NOMO-1 (cell line): ENCODE measurements at regions not wholly inside any gene's neighbourhood (a gene's known extent, or its start where the extent isn't known, plus 50 kb on each side); places are given as distances from the start of the nearest gene placed in this dataset.

Experiments used
- DNase-seq, 2 experiments: peaks; one replicate each; lab custom pipeline; 2025; ENCODE audit not compliant: unreplicated experiment in 2 of 2; lab: John Stamatoyannopoulos, UW

DNA sequence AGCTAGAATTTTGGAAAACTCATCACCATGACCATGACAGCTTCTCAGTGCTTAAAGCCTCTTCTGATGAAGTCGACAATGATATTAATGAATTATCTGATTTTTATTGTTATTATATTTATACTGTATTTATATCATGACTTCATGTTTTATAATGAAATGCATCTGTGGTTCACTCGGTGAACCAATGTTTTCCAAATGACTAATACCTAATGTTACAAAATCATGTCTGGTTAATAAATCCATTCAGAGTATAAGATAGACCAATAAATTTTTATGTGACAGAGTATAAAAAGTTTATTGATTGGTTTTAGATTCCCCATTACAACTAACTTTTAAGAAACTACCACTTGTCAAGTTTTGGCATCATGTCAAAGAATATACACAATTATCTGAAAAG is 416.5 kb downstream of the MLLT3 start:
- no peak for DNase-seq

DNA sequence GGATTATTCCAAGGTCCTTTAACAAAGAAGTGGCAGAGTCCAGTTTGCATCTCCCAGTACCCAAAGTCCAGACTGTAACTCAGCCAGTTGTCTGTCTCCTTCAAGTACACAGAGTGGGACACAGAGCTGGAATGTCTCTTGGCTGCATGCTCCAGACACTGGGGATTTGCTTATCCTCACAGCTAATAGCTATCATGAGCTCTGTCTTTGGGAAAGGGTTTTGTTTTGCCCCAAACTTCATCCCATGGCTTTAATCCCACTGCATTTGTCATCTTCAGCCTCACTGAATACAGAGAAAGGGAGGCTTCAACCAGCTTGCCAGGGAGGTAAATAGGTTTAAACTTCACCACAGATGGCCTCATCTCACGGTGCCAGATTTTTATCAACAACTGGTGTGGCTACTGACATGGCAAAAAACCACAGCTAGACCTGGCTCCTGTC is 412.2 kb upstream of the SLC24A2 start:
- DNase-seq, result no peak

DNA sequence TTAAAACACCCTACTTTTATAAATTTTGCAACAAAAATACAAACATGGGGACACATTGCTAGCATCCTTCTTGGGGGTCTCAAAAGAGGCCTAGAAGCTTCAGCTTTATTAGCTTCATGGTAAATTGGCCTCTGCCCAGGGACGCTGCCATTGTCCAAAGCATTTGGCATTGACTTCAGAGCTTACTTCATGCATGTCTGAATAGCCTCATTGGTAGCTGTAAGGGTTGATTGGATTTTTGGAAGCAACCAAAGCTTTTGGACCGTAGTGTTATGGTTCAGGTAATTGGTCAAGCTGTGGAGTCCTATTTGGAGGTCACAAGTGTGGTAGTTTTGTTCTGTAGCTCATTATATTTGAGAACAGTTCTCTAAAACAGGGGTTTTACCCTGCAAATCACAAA is 411.7 kb upstream of the SLC24A2 start:
- no peak for DNase-seq

DNA sequence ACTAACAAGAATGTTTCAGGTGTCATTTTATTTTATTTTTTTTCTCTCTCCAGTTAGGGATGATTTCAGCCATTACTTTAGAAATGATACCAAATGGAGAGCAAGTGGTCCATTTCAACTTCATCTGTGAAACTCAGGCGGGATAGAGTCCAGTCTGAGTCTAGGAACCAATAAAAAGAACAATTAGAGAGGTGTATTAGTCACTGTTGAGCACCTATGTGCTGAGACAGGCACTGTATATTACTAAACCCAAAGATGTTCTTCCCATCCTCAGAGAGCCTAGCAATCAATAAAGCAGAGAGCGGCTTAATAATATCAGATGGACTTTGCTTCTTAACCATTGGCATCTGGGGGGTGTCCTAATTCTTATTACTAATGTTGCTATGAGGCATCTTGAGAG is 410.3 kb upstream of the SLC24A2 start:
- no peak for DNase-seq

DNA sequence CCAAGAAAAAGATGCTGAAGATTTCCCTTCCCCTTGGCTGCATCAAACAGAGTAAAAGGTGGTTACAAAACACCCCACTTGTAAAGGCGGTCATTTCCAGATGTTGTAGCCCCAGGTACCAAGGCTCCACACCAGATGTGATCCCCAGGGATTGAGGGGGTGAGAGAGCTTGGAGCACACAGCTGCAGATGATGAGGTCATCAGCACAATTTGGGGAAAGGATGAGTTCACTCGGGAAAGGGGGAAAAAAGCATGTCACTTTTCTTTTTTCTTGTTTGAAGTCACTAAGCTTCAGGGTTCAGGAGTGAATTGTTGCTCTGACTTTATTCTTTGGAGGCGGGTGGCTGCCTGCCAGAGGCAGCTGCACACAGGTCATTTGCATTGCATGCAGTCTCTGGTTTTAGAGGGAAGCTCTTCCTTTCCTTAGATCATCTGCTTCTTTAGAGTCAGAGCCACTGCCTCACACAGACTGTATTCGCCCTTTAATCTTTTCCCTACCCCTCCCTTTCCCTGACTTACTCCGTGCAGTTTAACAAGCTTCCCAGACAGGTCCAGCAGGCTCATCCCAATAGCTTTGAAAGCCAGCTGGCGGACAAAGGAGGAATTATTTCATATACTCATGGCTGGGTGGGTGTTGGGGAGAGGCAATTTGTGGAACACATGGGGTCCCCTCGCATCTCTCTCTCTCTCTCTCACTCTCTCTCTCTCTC is 409.3 kb upstream of the SLC24A2 start:
- no peak for DNase-seq

DNA sequence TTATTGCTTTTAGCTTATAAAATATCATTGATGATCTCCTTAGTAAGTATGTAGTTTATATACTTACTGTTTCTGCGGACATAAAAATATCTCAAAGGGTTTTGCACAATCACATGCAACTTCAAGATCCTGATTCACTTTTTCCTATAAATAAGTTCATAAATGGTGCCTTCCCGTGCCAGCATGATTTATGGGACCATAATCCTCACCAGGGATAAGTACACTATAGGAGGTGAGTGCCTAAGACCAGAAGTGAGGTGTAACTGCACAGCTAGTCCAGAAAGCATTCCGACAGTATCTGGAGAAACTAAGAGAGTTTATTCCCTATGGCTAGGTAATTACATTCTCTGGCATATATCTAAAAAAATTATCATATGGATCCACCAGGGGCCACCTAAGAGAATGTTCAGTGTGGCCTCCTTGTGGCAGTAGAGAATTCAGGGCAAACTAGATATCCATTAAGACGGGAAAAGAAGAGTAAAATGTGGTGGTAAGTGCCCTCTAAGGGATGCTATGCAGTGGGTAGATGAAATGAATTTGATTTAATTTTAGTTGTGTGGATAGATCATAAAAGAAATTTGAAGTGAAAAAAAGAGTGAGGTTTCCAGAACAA is 402.5 kb upstream of the SLC24A2 start:
- DNase-seq, result no peak

DNA sequence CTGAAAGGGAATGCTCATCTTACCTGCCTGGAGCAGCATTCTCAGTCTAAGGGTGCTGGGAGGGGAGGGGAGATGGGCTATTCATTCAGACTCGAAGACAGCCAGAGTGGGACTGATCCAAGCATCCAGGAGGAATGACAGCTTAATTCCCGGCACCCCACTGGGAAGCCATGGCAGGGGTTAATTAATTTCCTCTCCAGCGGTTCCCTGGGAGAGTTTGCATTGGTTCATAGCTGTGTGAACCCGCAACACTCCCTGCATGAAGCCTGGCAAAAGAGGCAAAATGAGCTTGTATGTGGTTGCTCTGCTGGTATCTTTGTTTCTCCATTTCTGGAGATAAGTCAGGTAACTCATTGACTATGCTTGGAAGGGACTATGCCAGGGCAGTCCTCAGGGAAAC is 401.0 kb upstream of the SLC24A2 start:
- DNase-seq, result no peak

DNA sequence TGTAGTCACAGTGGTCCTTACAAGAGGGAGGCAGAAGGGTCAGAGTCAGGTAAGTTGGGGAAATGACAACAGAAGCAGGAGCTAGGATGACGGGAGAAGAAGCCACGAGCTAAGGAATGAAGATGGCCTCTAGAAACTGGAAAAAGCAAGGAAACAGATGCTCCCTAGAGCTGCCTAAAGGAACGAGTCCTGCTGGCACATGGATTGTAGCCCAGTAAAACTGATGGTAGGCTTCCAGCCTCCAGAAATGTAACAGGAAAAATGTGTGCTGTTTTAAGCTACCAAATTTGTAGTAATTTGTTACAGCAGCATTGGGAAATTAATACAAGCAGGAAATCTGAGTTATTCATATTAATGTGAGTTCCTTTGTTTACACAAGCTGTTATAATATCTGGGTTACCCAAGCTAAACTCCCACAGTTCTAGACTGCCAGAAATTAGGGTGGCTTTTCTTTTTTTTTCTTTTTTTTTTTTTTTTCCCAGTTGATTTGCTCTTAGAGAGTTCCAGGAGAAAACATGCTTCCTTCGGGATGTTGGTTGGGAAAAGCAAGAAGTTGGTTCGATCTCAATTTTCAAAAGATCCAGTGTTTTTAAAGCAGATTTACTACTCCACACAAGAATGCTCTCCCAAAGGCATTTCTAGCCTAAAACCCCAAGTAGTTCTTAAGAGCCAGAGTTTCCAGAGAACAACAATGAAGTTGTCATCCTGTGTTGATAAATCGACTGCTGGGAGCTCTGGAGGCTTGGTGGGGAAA is 400.0 kb upstream of the SLC24A2 start:
- DNase-seq, result no peak

DNA sequence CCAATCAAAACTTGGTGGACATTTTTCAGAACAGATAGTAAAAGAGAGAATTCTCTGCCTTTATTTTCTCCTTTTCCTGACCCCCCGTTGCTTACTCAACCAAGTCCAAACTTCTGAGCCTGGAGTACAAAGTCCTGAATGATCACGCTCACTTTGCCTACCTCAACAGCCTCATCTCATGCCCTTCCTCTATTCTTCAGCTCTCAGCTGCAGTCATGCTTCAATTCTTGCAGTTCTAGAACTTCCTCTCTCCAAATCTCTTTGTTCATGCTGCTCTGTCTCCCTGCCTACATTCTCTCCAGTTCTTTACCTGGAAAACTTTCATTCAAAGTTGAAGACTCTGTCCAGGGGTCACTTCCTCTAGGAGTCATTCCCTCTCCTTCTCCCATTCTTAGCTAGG is 398.5 kb upstream of the SLC24A2 start:
- no peak for DNase-seq

DNA sequence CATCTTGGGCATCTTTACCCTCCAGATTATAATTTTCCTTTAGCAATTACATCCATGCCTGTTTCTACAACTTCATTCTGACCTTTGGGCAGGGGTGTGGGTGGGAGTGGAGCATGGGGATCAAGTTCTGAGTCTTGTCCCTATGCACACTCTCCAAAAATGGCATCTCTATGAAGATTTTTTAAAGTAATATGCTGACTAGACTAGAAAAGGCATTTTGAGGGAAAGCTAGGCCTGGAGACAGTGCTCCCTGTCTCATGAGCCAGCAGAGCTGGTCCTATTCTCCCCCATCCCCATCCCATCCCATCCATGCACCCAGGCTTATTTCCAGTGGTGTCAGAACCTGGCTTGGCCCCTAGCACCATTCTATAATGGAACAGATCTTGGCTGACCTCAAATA is 398.0 kb upstream of the SLC24A2 start:
- no peak for DNase-seq

DNA sequence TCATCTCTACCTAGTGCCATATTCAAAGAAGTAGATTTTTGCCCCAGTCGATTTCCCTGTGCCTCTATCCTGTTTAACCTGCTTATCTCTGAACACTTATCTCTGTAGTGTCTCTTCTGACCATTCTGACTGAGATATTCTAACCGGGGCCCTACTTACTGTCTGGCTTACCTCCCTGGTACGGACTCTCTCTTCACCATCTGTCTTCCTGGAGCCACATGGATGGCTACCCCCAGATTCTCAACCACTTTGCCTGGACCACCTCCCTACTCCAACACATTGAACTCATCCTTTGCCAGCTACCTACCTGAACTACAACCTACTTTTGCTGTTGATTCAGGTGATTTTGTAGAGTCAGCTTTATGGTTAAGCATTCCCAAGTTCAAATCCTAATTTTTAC is 397.4 kb upstream of the SLC24A2 start:
- no peak for DNase-seq

DNA sequence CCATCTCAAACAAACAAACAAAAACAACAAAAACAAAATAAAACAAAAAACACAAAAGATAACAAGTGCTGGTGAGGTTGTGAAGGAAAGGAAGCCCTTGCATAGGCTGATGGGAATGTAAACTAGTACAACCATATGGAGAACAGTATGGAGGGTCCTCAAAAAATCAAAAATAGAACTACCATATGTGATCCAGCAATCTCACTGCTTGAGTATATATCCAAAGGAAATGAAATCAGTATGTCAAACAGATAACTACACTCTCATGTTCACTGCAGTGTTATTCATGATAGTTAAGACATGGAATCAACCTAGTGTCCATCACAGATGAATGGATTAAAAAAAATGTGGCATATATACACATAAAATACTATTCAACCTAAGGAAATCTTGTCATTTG is 395.7 kb upstream of the SLC24A2 start:
- no peak for DNase-seq

DNA sequence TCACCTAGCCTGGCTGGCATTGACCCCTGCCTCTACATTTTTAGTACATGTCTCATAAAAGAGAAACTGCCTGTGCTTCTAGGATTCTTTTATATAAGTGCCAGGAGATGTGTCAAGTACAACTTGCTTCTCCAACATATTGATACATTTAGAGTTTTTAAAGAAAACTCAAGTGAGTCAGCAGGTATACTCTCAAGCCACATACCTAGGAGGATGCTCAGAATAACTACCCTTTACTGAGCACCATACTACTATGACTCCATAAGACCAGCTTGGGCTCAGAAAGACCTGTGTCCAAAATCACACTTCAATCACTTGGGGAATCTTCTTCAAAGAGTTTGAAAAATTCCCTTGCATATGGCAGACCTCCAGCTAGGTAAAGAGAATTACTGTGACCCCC is 389.8 kb upstream of the SLC24A2 start:
- no peak for DNase-seq

DNA sequence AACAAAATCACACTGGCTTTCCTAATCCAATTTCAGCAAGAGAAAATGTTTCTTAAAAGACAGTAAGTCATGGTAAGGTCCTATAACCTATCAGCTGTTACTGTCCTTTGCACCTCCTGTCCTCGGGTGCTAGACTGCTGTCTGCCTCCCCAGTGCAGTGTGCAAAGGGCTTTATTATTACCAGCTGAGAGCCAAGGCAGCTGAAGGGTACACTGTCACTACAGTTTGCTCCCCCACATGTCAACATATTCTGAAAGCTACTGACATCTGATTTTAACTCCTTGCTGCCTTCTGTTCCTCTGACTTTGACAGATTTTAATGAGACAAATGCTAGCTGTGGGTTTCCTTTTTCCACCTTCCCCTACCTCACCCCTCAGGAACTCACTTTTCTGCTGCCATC is 389.4 kb upstream of the SLC24A2 start:
- DNase-seq, result no peak

DNA sequence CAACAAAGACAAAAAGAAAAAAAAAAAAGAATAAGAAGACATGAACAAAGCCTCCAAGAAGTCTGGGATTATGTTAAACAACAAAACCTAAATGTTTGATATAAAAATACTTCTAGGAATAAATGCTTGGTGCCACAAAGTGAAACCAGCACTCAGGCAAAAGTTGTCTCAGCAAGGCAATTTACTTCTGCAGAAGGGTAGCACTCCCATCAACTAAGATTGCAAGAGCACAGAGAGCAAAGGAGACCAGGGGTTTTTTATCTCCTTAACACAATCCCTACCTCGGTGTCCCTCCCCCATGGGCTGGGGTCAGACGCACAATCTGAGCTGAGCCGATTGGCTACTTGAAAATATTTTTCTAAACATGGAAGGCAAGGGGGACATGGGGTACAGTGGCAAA is 381.3 kb upstream of the SLC24A2 start:
- no peak for DNase-seq

DNA sequence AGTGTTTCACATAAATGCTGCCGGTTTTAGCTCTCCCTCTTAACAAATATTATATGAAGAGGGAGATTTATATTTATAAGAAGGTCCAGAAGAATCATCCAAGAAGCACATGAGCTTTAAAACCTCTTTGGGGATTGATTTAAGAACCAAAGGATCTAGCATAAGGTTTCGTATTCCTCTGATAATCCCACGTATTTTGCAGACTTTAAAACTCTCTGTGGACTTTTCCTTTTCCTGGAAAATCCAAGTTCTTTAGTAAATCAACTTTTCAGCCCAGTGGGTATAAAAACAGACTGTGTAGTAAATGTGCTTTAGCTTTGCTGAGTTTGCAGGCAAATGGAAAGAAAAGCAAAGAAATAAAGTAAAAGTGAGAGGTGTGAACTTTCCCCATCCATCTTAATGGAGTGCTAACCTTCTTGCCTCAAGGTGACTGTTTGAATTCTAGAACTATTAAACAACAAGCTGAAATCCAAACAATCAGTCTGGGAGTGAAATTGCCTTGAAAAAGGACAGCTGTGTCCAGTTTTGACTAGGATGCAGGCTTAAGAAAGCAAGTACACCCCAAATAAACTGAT is 363.4 kb upstream of the SLC24A2 start:
- DNase-seq, result no peak

DNA sequence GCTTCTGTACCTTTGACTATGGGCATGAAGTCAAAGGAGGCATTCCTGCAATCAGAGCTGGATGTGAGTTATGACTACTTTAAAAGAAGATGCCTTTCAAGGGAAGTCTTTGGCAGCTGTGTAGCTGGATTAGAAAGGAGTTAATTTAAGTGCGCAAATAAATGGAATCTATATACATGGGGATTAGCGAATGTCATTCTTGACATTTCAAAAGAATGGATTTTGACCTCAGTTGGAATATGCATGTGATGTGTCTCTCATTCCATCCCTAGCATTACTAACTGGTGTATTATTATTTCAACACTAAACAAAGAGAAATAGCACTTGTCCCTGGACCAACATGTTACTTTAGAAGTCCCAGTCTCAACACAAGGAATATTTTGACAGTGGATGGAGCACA is 359.6 kb upstream of the SLC24A2 start:
- DNase-seq, result no peak

DNA sequence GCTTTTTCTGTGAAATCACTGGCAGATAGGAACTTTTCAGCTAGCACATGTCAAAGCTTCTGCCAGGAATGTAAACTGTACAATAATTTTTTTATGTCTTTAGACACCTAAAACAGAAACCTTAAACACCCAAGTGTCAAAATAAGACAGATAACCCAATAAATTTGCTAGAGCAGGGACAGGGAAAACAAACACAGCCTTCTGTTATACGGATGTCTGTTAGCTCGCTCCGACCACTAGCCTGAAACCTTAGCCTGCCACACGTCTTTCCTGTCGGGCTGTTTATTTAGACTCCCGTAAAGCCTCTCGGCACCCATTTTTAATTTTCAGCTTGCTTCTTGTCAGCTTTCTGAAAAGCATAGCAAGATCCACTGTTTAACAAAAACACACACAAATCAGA is 355.4 kb upstream of the SLC24A2 start:
- DNase-seq, result no peak

DNA sequence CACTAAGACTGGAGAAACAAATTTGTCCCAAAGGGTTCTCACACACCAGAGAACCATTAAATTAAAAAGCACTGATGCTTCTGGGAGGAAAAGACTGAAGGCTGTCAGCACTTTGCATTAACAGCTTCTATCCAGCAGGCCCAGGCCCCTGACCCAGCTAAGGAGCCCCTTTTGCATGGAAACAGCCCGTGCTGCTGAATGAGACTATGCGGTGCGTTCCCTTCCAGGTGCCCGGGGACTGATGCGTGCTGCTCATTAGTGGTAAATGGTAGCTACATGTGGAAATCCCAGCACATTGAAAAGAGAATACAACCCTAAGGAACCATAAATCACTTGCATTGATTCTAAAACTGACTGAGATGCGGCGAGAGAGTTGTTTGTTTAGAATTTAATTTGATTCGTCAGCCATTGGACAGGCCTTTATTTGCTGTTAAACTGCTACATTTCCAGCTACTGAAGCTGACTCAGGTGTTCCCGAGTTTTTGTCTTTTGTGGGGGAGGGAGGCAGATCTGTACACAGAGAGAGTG is 351.0 kb upstream of the SLC24A2 start:
- no peak for DNase-seq

DNA sequence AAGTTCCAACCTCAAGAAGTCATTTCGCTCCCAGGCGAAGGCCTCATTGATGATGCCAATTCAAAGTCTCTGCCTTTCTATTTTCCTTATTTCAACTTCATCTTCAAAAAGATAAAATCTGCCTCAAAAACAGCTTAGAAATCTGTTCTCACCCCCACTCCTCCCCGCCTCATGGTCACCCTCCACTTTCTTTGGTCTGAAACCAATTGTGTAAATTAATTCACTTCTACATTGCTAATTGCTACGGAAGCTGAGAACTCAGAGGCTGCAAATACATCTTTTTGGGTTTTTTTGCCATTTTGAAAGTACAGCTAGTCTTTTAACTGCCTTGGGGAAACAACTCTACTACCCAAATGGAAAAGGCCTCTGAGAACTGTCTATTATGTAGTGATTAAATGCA is 350.0 kb upstream of the SLC24A2 start:
- DNase-seq, result no peak

DNA sequence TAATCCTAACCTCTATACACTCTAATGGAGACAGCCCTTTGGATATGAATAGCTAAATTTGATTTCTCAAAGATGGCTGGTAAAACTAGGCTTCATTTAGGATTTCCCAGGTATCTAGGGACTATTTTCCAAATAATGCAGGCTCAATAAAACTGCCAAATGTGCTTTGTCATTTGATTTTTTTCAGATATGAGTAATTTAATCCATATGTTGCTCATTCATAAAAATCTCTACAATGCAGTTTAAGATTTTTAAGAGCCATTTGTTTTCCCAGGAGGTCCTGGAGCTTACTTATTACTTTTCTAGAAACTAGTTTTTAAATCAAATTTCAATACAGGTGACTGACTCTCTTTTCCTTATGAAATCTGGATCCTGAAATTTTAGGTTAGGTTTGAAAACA is 349.3 kb upstream of the SLC24A2 start:
- DNase-seq, result no peak

DNA sequence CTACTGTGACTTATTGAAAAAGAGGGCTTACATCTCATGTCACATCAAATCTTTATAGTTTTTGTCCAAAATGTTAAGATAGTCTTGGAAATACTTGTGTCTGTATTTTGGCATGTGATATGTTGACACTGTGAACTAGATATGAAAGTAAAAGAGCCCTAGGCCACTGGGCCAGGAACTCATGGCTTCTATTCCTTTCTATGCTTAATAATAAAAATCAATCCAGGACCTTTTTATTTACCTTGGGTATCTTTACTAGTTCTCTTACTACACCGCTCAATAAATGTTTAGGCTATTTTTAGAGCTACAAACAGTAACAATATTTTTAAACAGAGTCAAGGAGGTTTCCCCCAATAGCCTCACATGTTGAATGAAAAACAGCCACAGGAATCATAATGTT is 348.6 kb upstream of the SLC24A2 start:
- DNase-seq, result no peak
